GM21717 (cell line): ENCODE measurements at regions not wholly inside any gene's neighbourhood (a gene's known extent, or its start where the extent isn't known, plus 50 kb on each side); places are given as distances from the start of the nearest gene placed in this dataset.

Experiments used
- ATAC-seq: cut with Tn5 transposase; IDR thresholded peaks from one replicate; pipeline ENCODE4 v1.9.1; 2021; ENCODE audit warnings: mild to moderate bottlenecking, moderate library complexity; ENCODE audit not compliant: unreplicated experiment

GRCh38 chr10:128520211-128520815 lies 394.1 kb upstream of the MKI67 start:
- ATAC-seq = no peak

GRCh38 chr10:128522551-128523308 lies 396.5 kb upstream of the MKI67 start:
- ATAC-seq = no peak

- ATAC-seq = no peak
These were observed 399.2 kb upstream of the MKI67 start for GRCh38 chr10:128525444-128525843.

GRCh38 chr10:128525936-128526335 lies 399.7 kb upstream of the MKI67 start:
- no peak for ATAC-seq

- ATAC-seq = no peak
These were observed 400.7 kb upstream of the MKI67 start for GRCh38 chr10:128526791-128527375.

GRCh38 chr10:128527711-128528110 lies 401.5 kb upstream of the MKI67 start:
- no peak for ATAC-seq

GRCh38 chr10:128528167-128528566 lies 401.9 kb upstream of the MKI67 start:
- ATAC-seq = no peak

- ATAC-seq = no peak
These were observed 402.6 kb upstream of the MKI67 start for GRCh38 chr10:128528781-128529180.

- ATAC-seq = no peak
These were observed 403.0 kb upstream of the MKI67 start for GRCh38 chr10:128529225-128529624.

GRCh38 chr10:128530301-128530700 lies 404.1 kb upstream of the MKI67 start:
- no peak for ATAC-seq

- ATAC-seq = no peak
These were observed 404.7 kb upstream of the MKI67 start for GRCh38 chr10:128530946-128531345.

GRCh38 chr10:128534686-128535085 lies 408.5 kb upstream of the MKI67 start:
- no peak for ATAC-seq

- no peak for ATAC-seq
These were observed 410.0 kb upstream of the MKI67 start for GRCh38 chr10:128536259-128536658.

GRCh38 chr10:128537834-128538330 lies 411.7 kb upstream of the MKI67 start:
- no peak for ATAC-seq

- no peak for ATAC-seq
These were observed 412.4 kb upstream of the MKI67 start for GRCh38 chr10:128538671-128539070.

- ATAC-seq = no peak
These were observed 413.4 kb upstream of the MKI67 start for GRCh38 chr10:128539510-128540127.

GRCh38 chr10:128540128-128540762 lies 414.0 kb upstream of the MKI67 start:
- ATAC-seq = no peak

- no peak for ATAC-seq
These were observed 414.8 kb upstream of the MKI67 start for GRCh38 chr10:128540781-128541761.

- no peak for ATAC-seq
These were observed 415.8 kb upstream of the MKI67 start for GRCh38 chr10:128541926-128542475.

- no peak for ATAC-seq
These were observed 416.4 kb upstream of the MKI67 start for GRCh38 chr10:128542659-128543058.
